ENCODE measurements at regions not wholly inside any gene's neighbourhood (a gene's known extent, or its start where the extent isn't known, plus 50 kb on each side); places are given as distances from the start of the nearest gene placed in this dataset.

GRCh38 chr21:38032082-38032801 is 116.0 kb upstream of the KCNJ6 start:
- Histone ChIP-seq H3K4me2 (ENCODE audit: control insufficient read depth, extremely low read depth, insufficient read depth, low read depth, low read length) (no peak overlapping the region), H3K9ac (ENCODE audit: control insufficient read depth, extremely low read depth, insufficient read depth, low read length) (no peak overlapping the region), H3K4me3 (ENCODE audit: control insufficient read depth in 2 of 3, extremely low read depth in 1 of 3, insufficient read depth in 2 of 3, low read depth in 1 of 3, low read length in 3 of 3) (no peak overlapping the region), H3K9me3 (ENCODE audit: control insufficient read depth, low read depth, low read length) (no peaks in the 10 kb centered on the region), H3K36me3 (ENCODE audit: control insufficient read depth in 2 of 2, extremely low read depth in 1 of 2, insufficient read depth in 2 of 2, low read length in 2 of 2) (no peaks in the 10 kb centered on the region), H3K27ac (ENCODE audit: control insufficient read depth, insufficient read depth, low read length) (no peak overlapping the region), H3K4me1 (ENCODE audit: control insufficient read depth, extremely low read depth, insufficient read depth, low read length) (peaks cover 5% of the 10 kb centered on the region), H2AFZ (ENCODE audit: control insufficient read depth, low read length) (no peak overlapping the region), H4K20me1 (ENCODE audit: control insufficient read depth, extremely low read depth, insufficient read depth, low read length) (no peaks in the 10 kb centered on the region), H3K79me2 (ENCODE audit: control insufficient read depth, insufficient read depth, low read length) (no peaks in the 10 kb centered on the region), H3K27me3 (ENCODE audit: control insufficient read depth, extremely low read depth, insufficient read depth, low read length) (no peaks in the 10 kb centered on the region), H3K9me1 (ENCODE audit: control insufficient read depth, extremely low read depth, insufficient read depth, low read length) (no peaks in the 10 kb centered on the region)
- DNase-seq (ENCODE audit: low read depth, low spot score) (no peak), FAIRE-seq (no peak)
- dilution Hi-C loops (cut with MboI; ENCODE audit: extremely low pct_ligation_motif_present, low sequenced_read_pairs), result no loop called here
- TF ChIP-seq CTCF (optimal IDR thresholded peaks at IDR 0.05 in 1 of 3, IDR thresholded peaks at IDR 0.05 in 1 of 3, conservative IDR thresholded peaks at IDR 0.05 in 1 of 3; ENCODE audit: extremely low read depth in 1 of 3, insufficient read depth in 2 of 3, low read length in 3 of 3) (no peak), EZH2 (IDR thresholded peaks at IDR 0.05; ENCODE audit: low read length) (no peak)

GRCh38 chr21:38036016-38036415 is 119.8 kb upstream of the KCNJ6 start:
- TF ChIP-seq CTCF (optimal IDR thresholded peaks at IDR 0.05 in 1 of 3, IDR thresholded peaks at IDR 0.05 in 1 of 3, conservative IDR thresholded peaks at IDR 0.05 in 1 of 3; ENCODE audit: extremely low read depth in 1 of 3, insufficient read depth in 2 of 3, low read length in 3 of 3), result no peak
- no peak for TF ChIP-seq EZH2 (IDR thresholded peaks at IDR 0.05; ENCODE audit: low read length)
- Histone ChIP-seq H3K9ac (ENCODE audit: control insufficient read depth, extremely low read depth, insufficient read depth, low read length) (no peak overlapping the region), H3K9me1 (ENCODE audit: control insufficient read depth, extremely low read depth, insufficient read depth, low read length) (no peaks in the 10 kb centered on the region), H4K20me1 (ENCODE audit: control insufficient read depth, extremely low read depth, insufficient read depth, low read length) (no peaks in the 10 kb centered on the region), H3K79me2 (ENCODE audit: control insufficient read depth, insufficient read depth, low read length) (no peaks in the 10 kb centered on the region), H3K27me3 (ENCODE audit: control insufficient read depth, extremely low read depth, insufficient read depth, low read length) (no peaks in the 10 kb centered on the region), H3K4me1 (ENCODE audit: control insufficient read depth, extremely low read depth, insufficient read depth, low read length) (peaks cover 5% of the 10 kb centered on the region), H2AFZ (ENCODE audit: control insufficient read depth, low read length) (no peak overlapping the region), H3K4me2 (ENCODE audit: control insufficient read depth, extremely low read depth, insufficient read depth, low read depth, low read length) (no peak overlapping the region), H3K4me3 (ENCODE audit: control insufficient read depth in 2 of 3, extremely low read depth in 1 of 3, insufficient read depth in 2 of 3, low read depth in 1 of 3, low read length in 3 of 3) (no peak overlapping the region), H3K9me3 (ENCODE audit: control insufficient read depth, low read depth, low read length) (no peaks in the 10 kb centered on the region), H3K27ac (ENCODE audit: control insufficient read depth, insufficient read depth, low read length) (no peak overlapping the region), H3K36me3 (ENCODE audit: control insufficient read depth in 2 of 2, extremely low read depth in 1 of 2, insufficient read depth in 2 of 2, low read length in 2 of 2) (no peaks in the 10 kb centered on the region)
- dilution Hi-C loops (cut with MboI; ENCODE audit: extremely low pct_ligation_motif_present, low sequenced_read_pairs), result no loop called here
- no peak for FAIRE-seq
- no peak for DNase-seq (ENCODE audit: low read depth, low spot score)

All from keratinocyte (primary cell).